ENCODE measurements at regions not wholly inside any gene's neighbourhood (a gene's known extent, or its start where the extent isn't known, plus 50 kb on each side); places are given as distances from the start of the nearest gene placed in this dataset.

GRCh38 chr12:68462803-68463202 is 130.6 kb upstream of the MDM1 start:
- Histone ChIP-seq H3K27me3 (ENCODE audit: control insufficient read depth in 1 of 2, insufficient read depth in 2 of 2, low read length in 2 of 2) (no peaks in the 10 kb centered on the region), H3K9ac (ENCODE audit: low read length in 2 of 2) (no peak overlapping the region), H3K36me3 (ENCODE audit: control insufficient read depth in 2 of 2, insufficient read depth in 2 of 2, low read length in 2 of 2) (no peaks in the 10 kb centered on the region), H3K4me3 (ENCODE audit: low read length in 2 of 2) (no peak overlapping the region), H3K9me3 (ENCODE audit: control insufficient read depth in 2 of 2, low read length in 2 of 2) (no peaks in the 10 kb centered on the region), H3K4me1 (ENCODE audit: control insufficient read depth, insufficient read depth, low read length) (no peaks in the 10 kb centered on the region), H3K27ac (ENCODE audit: low read length) (no peak overlapping the region)

GRCh38 chr12:68465227-68465626 is 133.1 kb upstream of the MDM1 start:
- no peak overlapping the region for H3K4me3 ChIP-seq (ENCODE audit: low read length in 2 of 2)
- H3K36me3 ChIP-seq (ENCODE audit: control insufficient read depth in 2 of 2, insufficient read depth in 2 of 2, low read length in 2 of 2): no peaks in the 10 kb centered on the region
- H3K4me1 ChIP-seq (ENCODE audit: control insufficient read depth, insufficient read depth, low read length): no peaks in the 10 kb centered on the region
- no peak overlapping the region for H3K27ac ChIP-seq (ENCODE audit: low read length)
- no peaks in the 10 kb centered on the region for H3K9me3 ChIP-seq (ENCODE audit: control insufficient read depth in 2 of 2, low read length in 2 of 2)
- H3K27me3 ChIP-seq (ENCODE audit: control insufficient read depth in 1 of 2, insufficient read depth in 2 of 2, low read length in 2 of 2): no peaks in the 10 kb centered on the region
- H3K9ac ChIP-seq (ENCODE audit: low read length in 2 of 2): no peak overlapping the region

DNA sequence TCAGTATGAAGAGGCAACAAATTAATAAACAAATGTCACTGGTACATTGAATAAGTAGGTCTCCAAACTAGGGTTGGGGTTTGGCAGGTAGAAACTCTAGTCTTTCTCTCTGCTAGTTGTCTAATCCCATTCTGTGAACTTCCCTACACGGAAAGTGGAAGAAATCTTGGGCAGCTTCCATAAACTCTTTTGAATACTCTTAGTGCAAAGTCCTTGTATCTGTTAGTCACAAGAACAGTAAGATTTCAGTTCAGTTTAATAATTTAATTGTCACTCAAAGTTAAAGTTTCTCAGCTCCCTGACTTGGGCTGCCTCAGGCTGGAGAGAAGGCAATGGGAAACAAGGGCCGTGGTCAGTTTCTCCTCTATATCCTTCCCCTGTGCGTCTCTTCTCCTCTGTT is 135.4 kb upstream of the MDM1 start:
- Histone ChIP-seq H3K9ac (ENCODE audit: low read length in 2 of 2) (no peak overlapping the region), H3K27ac (ENCODE audit: low read length) (no peak overlapping the region), H3K4me3 (ENCODE audit: low read length in 2 of 2) (no peak overlapping the region), H3K27me3 (ENCODE audit: control insufficient read depth in 1 of 2, insufficient read depth in 2 of 2, low read length in 2 of 2) (no peaks in the 10 kb centered on the region), H3K4me1 (ENCODE audit: control insufficient read depth, insufficient read depth, low read length) (no peaks in the 10 kb centered on the region), H3K36me3 (ENCODE audit: control insufficient read depth in 2 of 2, insufficient read depth in 2 of 2, low read length in 2 of 2) (no peaks in the 10 kb centered on the region), H3K9me3 (ENCODE audit: control insufficient read depth in 2 of 2, low read length in 2 of 2) (no peaks in the 10 kb centered on the region)

GRCh38 chr12:68468036-68468435 is 135.9 kb upstream of the MDM1 start:
- Histone ChIP-seq H3K4me1 (ENCODE audit: control insufficient read depth, insufficient read depth, low read length) (no peaks in the 10 kb centered on the region), H3K36me3 (ENCODE audit: control insufficient read depth in 2 of 2, insufficient read depth in 2 of 2, low read length in 2 of 2) (no peaks in the 10 kb centered on the region), H3K27me3 (ENCODE audit: control insufficient read depth in 1 of 2, insufficient read depth in 2 of 2, low read length in 2 of 2) (no peaks in the 10 kb centered on the region), H3K9me3 (ENCODE audit: control insufficient read depth in 2 of 2, low read length in 2 of 2) (no peaks in the 10 kb centered on the region), H3K4me3 (ENCODE audit: low read length in 2 of 2) (no peak overlapping the region), H3K9ac (ENCODE audit: low read length in 2 of 2) (no peak overlapping the region), H3K27ac (ENCODE audit: low read length) (no peak overlapping the region)

DNA sequence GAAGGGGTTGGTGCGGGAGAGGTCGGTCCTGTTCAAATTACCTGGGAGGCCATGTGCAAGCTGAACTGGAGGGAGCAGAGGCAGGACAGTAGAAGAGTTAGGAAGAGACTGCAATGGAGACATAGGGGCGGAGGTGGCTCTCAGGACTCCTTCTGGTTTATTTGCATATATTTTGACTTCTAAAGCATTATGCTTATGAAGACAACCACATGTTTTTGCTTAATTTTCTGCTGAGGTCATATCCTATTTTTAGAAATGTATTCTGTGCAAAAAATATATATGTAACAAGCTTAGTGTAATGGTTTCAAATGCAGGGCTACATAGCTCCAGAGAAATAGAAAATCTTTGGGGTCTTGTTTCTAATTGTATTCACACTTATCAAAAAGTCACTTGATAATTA is 137.0 kb upstream of the MDM1 start:
- Histone ChIP-seq H3K9ac (ENCODE audit: low read length in 2 of 2) (no peak overlapping the region), H3K27me3 (ENCODE audit: control insufficient read depth in 1 of 2, insufficient read depth in 2 of 2, low read length in 2 of 2) (no peaks in the 10 kb centered on the region), H3K4me1 (ENCODE audit: control insufficient read depth, insufficient read depth, low read length) (no peaks in the 10 kb centered on the region), H3K27ac (ENCODE audit: low read length) (no peak overlapping the region), H3K4me3 (ENCODE audit: low read length in 2 of 2) (no peak overlapping the region), H3K9me3 (ENCODE audit: control insufficient read depth in 2 of 2, low read length in 2 of 2) (no peaks in the 10 kb centered on the region), H3K36me3 (ENCODE audit: control insufficient read depth in 2 of 2, insufficient read depth in 2 of 2, low read length in 2 of 2) (no peaks in the 10 kb centered on the region)

- H3K27me3 ChIP-seq (ENCODE audit: control insufficient read depth in 1 of 2, insufficient read depth in 2 of 2, low read length in 2 of 2): no peaks in the 10 kb centered on the region
- no peaks in the 10 kb centered on the region for H3K36me3 ChIP-seq (ENCODE audit: control insufficient read depth in 2 of 2, insufficient read depth in 2 of 2, low read length in 2 of 2)
- H3K4me3 ChIP-seq (ENCODE audit: low read length in 2 of 2): no peak overlapping the region
- no peak overlapping the region for H3K9ac ChIP-seq (ENCODE audit: low read length in 2 of 2)
- no peaks in the 10 kb centered on the region for H3K4me1 ChIP-seq (ENCODE audit: control insufficient read depth, insufficient read depth, low read length)
- no peak overlapping the region for H3K27ac ChIP-seq (ENCODE audit: low read length)
- H3K9me3 ChIP-seq (ENCODE audit: control insufficient read depth in 2 of 2, low read length in 2 of 2): no peaks in the 10 kb centered on the region
Measured at GRCh38 chr12:68470664-68471328, 138.6 kb upstream of the MDM1 start.

GRCh38 chr12:68474467-68475204 is 136.1 kb upstream of the RAP1B start:
- H3K36me3 ChIP-seq (ENCODE audit: control insufficient read depth in 2 of 2, insufficient read depth in 2 of 2, low read length in 2 of 2): no peaks in the 10 kb centered on the region
- H3K9me3 ChIP-seq (ENCODE audit: control insufficient read depth in 2 of 2, low read length in 2 of 2): no peaks in the 10 kb centered on the region
- no peak overlapping the region for H3K9ac ChIP-seq (ENCODE audit: low read length in 2 of 2)
- no peaks in the 10 kb centered on the region for H3K27me3 ChIP-seq (ENCODE audit: control insufficient read depth in 1 of 2, insufficient read depth in 2 of 2, low read length in 2 of 2)
- H3K4me1 ChIP-seq (ENCODE audit: control insufficient read depth, insufficient read depth, low read length): peaks cover 14% of the 10 kb centered on the region
- no peak overlapping the region for H3K27ac ChIP-seq (ENCODE audit: low read length)
- H3K4me3 ChIP-seq (ENCODE audit: low read length in 2 of 2): no peak overlapping the region

- H3K27ac ChIP-seq (ENCODE audit: low read length): no peak overlapping the region
- no peaks in the 10 kb centered on the region for H3K9me3 ChIP-seq (ENCODE audit: control insufficient read depth in 2 of 2, low read length in 2 of 2)
- no peak overlapping the region for H3K4me3 ChIP-seq (ENCODE audit: low read length in 2 of 2)
- no peaks in the 10 kb centered on the region for H3K27me3 ChIP-seq (ENCODE audit: control insufficient read depth in 1 of 2, insufficient read depth in 2 of 2, low read length in 2 of 2)
- H3K9ac ChIP-seq (ENCODE audit: low read length in 2 of 2): no peak overlapping the region
- H3K4me1 ChIP-seq (ENCODE audit: control insufficient read depth, insufficient read depth, low read length): peaks cover 17% of the 10 kb centered on the region
- H3K36me3 ChIP-seq (ENCODE audit: control insufficient read depth in 2 of 2, insufficient read depth in 2 of 2, low read length in 2 of 2): no peaks in the 10 kb centered on the region
Measured at GRCh38 chr12:68476794-68477193, 133.9 kb upstream of the RAP1B start.

DNA sequence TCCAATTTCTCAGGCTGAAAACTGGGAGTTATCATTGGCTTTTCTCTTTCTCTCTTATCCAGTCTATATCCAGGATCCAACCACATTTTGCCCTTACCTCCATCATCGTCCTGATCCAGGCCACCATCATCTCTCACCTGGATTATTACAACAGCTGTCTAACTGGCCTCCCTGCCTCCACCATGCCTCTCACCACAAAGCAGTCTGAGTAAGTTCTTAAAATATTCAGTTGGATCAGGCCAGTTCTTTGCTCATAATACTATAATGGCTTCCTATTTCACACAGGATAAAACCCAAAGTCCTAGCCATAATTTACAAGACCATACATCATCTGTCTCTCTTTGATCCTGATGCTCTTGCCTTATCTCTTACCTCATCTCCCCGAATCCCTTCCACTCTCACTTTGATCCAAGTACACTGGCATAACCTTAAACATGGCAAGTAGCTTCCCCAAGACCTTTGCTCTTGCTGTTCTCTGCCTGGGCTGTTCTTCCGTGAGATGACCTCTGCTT is 133.4 kb upstream of the RAP1B start:
- Histone ChIP-seq H3K9me3 (ENCODE audit: control insufficient read depth in 2 of 2, low read length in 2 of 2) (no peaks in the 10 kb centered on the region), H3K9ac (ENCODE audit: low read length in 2 of 2) (no peak overlapping the region), H3K36me3 (ENCODE audit: control insufficient read depth in 2 of 2, insufficient read depth in 2 of 2, low read length in 2 of 2) (no peaks in the 10 kb centered on the region), H3K4me3 (ENCODE audit: low read length in 2 of 2) (no peak overlapping the region), H3K27ac (ENCODE audit: low read length) (no peak overlapping the region), H3K27me3 (ENCODE audit: control insufficient read depth in 1 of 2, insufficient read depth in 2 of 2, low read length in 2 of 2) (no peaks in the 10 kb centered on the region), H3K4me1 (ENCODE audit: control insufficient read depth, insufficient read depth, low read length) (peaks cover 17% of the 10 kb centered on the region)

GRCh38 chr12:68477906-68478305 is 132.8 kb upstream of the RAP1B start:
- Histone ChIP-seq H3K4me3 (ENCODE audit: low read length in 2 of 2) (no peak overlapping the region), H3K9me3 (ENCODE audit: control insufficient read depth in 2 of 2, low read length in 2 of 2) (no peaks in the 10 kb centered on the region), H3K4me1 (ENCODE audit: control insufficient read depth, insufficient read depth, low read length) (peaks cover 17% of the 10 kb centered on the region), H3K27me3 (ENCODE audit: control insufficient read depth in 1 of 2, insufficient read depth in 2 of 2, low read length in 2 of 2) (no peaks in the 10 kb centered on the region), H3K36me3 (ENCODE audit: control insufficient read depth in 2 of 2, insufficient read depth in 2 of 2, low read length in 2 of 2) (no peaks in the 10 kb centered on the region), H3K27ac (ENCODE audit: low read length) (peak overlapping the region; percentile 72), H3K9ac (ENCODE audit: low read length in 2 of 2) (no peak overlapping the region)
